H1 (cell line): ENCODE measurements at regions not wholly inside any gene's neighbourhood (a gene's known extent, or its start where the extent isn't known, plus 50 kb on each side); places are given as distances from the start of the nearest gene placed in this dataset.

Source experiments
- BRCA1 ChIP-seq: IDR thresholded peaks from 2 replicates; pipeline ENCODE4 v1.6.1; 2012; ENCODE audit warnings: low read depth, low read length, improper control_type of control experiment
- RFX5 ChIP-seq: IDR thresholded peaks from 2 replicates; pipeline ENCODE4 v1.6.1; 2011; ENCODE audit warnings: low read depth, low read length, improper control_type of control experiment, borderline replicate concordance
- TAF1 ChIP-seq: IDR thresholded peaks from 2 replicates; pipeline ENCODE4 v1.6.1; 2011; ENCODE audit warnings: mild to moderate bottlenecking, low read depth, low read length
- TBP ChIP-seq: IDR thresholded peaks from 2 replicates; pipeline ENCODE4 v1.6.1; 2011; ENCODE audit warnings: low read depth, low read length, improper control_type of control experiment
- YY1 ChIP-seq: IDR thresholded peaks from 2 replicates; pipeline ENCODE4 v1.6.1; 2011; ENCODE audit warnings: low read depth, mild to moderate bottlenecking, low read length

GRCh38 chr13:89455741-89456140 is 1784.6 kb downstream of the SLITRK5 start:
- TF ChIP-seq BRCA1 (no peak), TAF1 (no peak), YY1 (no peak), TBP (no peak), RFX5 (no peak)
